NB4 (cell line): ENCODE measurements at regions not wholly inside any gene's neighbourhood (a gene's known extent, or its start where the extent isn't known, plus 50 kb on each side); places are given as distances from the start of the nearest gene placed in this dataset.

Experiments used
- CTCF ChIP-seq: IDR thresholded peaks from one replicate; pipeline ENCODE4 v1.5.1; 2012; ENCODE audit warnings: low read depth, low read length
- POLR2A ChIP-seq: IDR thresholded peaks from 2 replicates; pipeline ENCODE4 v1.6.1; 2011; ENCODE audit warnings: mild to moderate bottlenecking; ENCODE audit not compliant: insufficient read length; ENCODE audit errors: extremely low read depth

DNA sequence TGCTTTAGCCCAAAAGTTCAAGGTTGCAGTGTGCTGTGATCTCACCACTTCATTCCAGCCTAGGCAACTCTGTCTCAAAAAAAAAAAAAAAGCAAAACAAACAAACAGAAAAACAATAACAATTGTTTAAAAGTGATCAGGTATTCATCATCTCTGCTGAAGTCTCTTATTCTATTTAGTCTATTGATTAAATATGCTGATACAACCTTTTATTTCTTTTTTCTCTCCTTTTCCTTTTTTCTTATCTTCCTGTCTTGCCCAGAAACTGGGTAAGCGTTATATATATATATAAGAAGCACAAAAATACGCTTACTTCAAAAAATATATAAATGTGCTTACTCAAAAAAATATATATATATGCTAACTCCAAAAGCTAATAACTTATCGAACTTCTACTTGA, 213.8 kb upstream of the EEA1 start:
- TF ChIP-seq CTCF (no peak), POLR2A (no peak)
